GM10248 (cell line): ENCODE measurements at regions not wholly inside any gene's neighbourhood (a gene's known extent, or its start where the extent isn't known, plus 50 kb on each side); places are given as distances from the start of the nearest gene placed in this dataset.

Experiments used
- CTCF ChIA-PET: fragments of 300-600 bp; sonication (Branson Sonifier 250); formaldehyde crosslinking; extraction: SDS; loops from one replicate; lab custom pipeline; 2021; ENCODE audit warnings: antibody characterized with exemption; lab: Yijun Ruan, JAX
- POLR2A ChIA-PET: fragments of 350-650 bp; sonication (Branson Sonifier 250); formaldehyde crosslinking; extraction: SDS; loops from one replicate; lab custom pipeline; 2020; ENCODE audit warnings: antibody characterized with exemption; lab: Yijun Ruan, JAX
- DNase-seq: peaks from one replicate; pipeline ENCODE4 v3.0.0; 2012; ENCODE audit errors: extremely low spot score
- CTCF ChIP-seq: IDR thresholded peaks from 2 replicates; pipeline ENCODE4 v1.5.1; 2012; ENCODE audit warnings: mild to moderate bottlenecking, low read depth; ENCODE audit errors: extremely low read depth, missing control alignments, control extremely low read depth

GRCh38 chr4:162234595-162234994 lies 70.8 kb upstream of the FSTL5 start:
- ChIA-PET CTCF (no interaction called here), POLR2A (no interaction called here)
- TF ChIP-seq CTCF = no peak
- no peak for DNase-seq

GRCh38 chr4:162232349-162232748 lies 68.5 kb upstream of the FSTL5 start:
- ChIA-PET POLR2A (no interaction called here), CTCF (no interaction called here)
- no peak for DNase-seq
- no peak for TF ChIP-seq CTCF

- POLR2A ChIA-PET = no interaction called here
- DNase-seq = no peak
These were observed 65.9 kb upstream of the FSTL5 start for GRCh38 chr4:162229670-162230069.

GRCh38 chr4:162221148-162221547 lies 57.3 kb upstream of the FSTL5 start:
- POLR2A ChIA-PET = no interaction called here
- CTCF ChIA-PET = no interaction called here
- no peak for TF ChIP-seq CTCF
- no peak for DNase-seq

More at GRCh38 chr4:162229670-162230069, 65.9 kb upstream of the FSTL5 start:
- CTCF ChIA-PET = no interaction called here
- no peak for TF ChIP-seq CTCF
